HepG2 (cell line): ENCODE measurements at regions not wholly inside any gene's neighbourhood (a gene's known extent, or its start where the extent isn't known, plus 50 kb on each side); places are given as distances from the start of the nearest gene placed in this dataset.

Experiments used
- ATAC-seq: fragments of 200-7000 bp; cut with Tn5 transposase; 3 replicates; pipeline ENCODE4 v1.9.1; 2020; ENCODE audit warnings: mild to moderate bottlenecking, moderate library complexity
- BruUV-seq: library from RNA; stranded (reverse); fragments of 400-500 nt; replicated peaks from 2 replicates; lab custom pipeline; 2021; lab: Mats Ljungman, UMichigan
- CTCF ChIA-PET: fragments of 300-600 bp; formaldehyde crosslinking; extraction: SDS; loops from one replicate; lab custom pipeline; 2021; ENCODE audit warnings: low total read pairs, inconsistent platforms, low intra/inter-chr PET ratio; lab: Yijun Ruan, JAX
- POLR2A ChIA-PET: fragments of 350-600 bp; sonication (Branson Sonifier 250); formaldehyde crosslinking; loops from one replicate; lab custom pipeline; 2020; ENCODE audit warnings: antibody characterized with exemption, inconsistent platforms; lab: Yijun Ruan, JAX
- DNase-seq: peaks from one replicate; pipeline ENCODE4 v3.0.0-alpha.2; 2015; ENCODE audit warnings: low spot score
- FAIRE-seq: peaks from 3 replicates; lab custom pipeline; 2011; peaks lifted over from hg19 to GRCh38; lab: Jason Lieb, UNC
- H2AFZ ChIP-seq: one replicate; pipeline ENCODE4 v1.6.1; 2011; ENCODE audit warnings: low read length, inconsistent platforms
- H3K27ac ChIP-seq: fragments of 300-600 bp; 3 replicates; pipeline ENCODE4 v1.8.0; 2011; ENCODE audit warnings: mixed run types, mild to moderate bottlenecking, mixed read lengths, low read length, inconsistent platforms; ENCODE audit not compliant: insufficient read depth; ENCODE audit errors: extremely low read length
- H3K27me3 ChIP-seq, 2 experiments: fragments of 200-600 bp in 1 of 2; 2 replicates in 1 of 2; 3 replicates in 1 of 2; pipeline versions ENCODE4 v1.6.0 to v1.8.0; 2011; ENCODE audit warnings: low read length in 2 of 2, mild to moderate bottlenecking in 2 of 2, moderate library complexity in 2 of 2, inconsistent platforms in 1 of 2; ENCODE audit not compliant: insufficient read depth in 2 of 2, control insufficient read depth in 1 of 2
- H3K36me3 ChIP-seq, 2 experiments: fragments of 200-600 bp in 1 of 2; replicated peaks in 1 of 2; 2 replicates in 1 of 2; 3 replicates in 1 of 2; pipeline versions ENCODE4 v1.5.1 to v1.8.0; 2011; ENCODE audit warnings: low read length in 2 of 2, inconsistent platforms in 1 of 2; ENCODE audit not compliant: insufficient read depth in 2 of 2, control insufficient read depth in 1 of 2
- H3K4me1 ChIP-seq: 2 replicates; pipeline ENCODE4 v1.5.1; 2012; ENCODE audit warnings: low read length, inconsistent platforms; ENCODE audit not compliant: insufficient read depth
- H3K4me2 ChIP-seq: 2 replicates; pipeline ENCODE4 v1.6.0; 2011; ENCODE audit warnings: low read depth, low read length, inconsistent platforms
- H3K4me3 ChIP-seq, 3 experiments: fragments of 200-600 bp in 1 of 3; sonication (generic), shearing (Covaris generic) in 1 of 3; replicated peaks in 1 of 3; 2 replicates each; pipeline ENCODE4 v1.5.1; 2011 to 2016; ENCODE audit warnings: low read length in 3 of 3, inconsistent platforms in 2 of 3, low read depth in 2 of 3, mild to moderate bottlenecking in 2 of 3, control low read depth in 1 of 3, mixed read lengths in 1 of 3; ENCODE audit not compliant: insufficient read depth in 1 of 3
- H3K79me2 ChIP-seq: one replicate; pipeline ENCODE4 v1.6.1; 2011; ENCODE audit warnings: low read length, inconsistent platforms; ENCODE audit not compliant: insufficient read depth
- H3K9ac ChIP-seq: 2 replicates; pipeline ENCODE4 v1.6.0; 2011; ENCODE audit warnings: mild to moderate bottlenecking, low read depth, low read length, inconsistent platforms; ENCODE audit not compliant: insufficient read depth
- H3K9me3 ChIP-seq: 2 replicates; pipeline ENCODE4 v1.5.1; 2012; ENCODE audit warnings: mild to moderate bottlenecking, low read length
- H4K20me1 ChIP-seq: 2 replicates; pipeline ENCODE4 v1.6.0; 2011; ENCODE audit warnings: inconsistent platforms, mild to moderate bottlenecking, low read length, moderate library complexity; ENCODE audit not compliant: insufficient read depth
- ARNTL ChIP-seq: sonication (generic); formaldehyde crosslinking; IDR thresholded peaks from 2 replicates; pipeline ENCODE4 v1.4.0; 2020; ENCODE audit warnings: mild to moderate bottlenecking, missing genetic modification reagents
- CCDC6 ChIP-seq: sonication (generic); formaldehyde crosslinking; IDR thresholded peaks from 2 replicates; pipeline ENCODE4 v1.8.1; 2022; ENCODE audit warnings: mild to moderate bottlenecking, missing genetic modification reagents, moderate library complexity
- FOXA3 ChIP-seq: IDR thresholded peaks from 2 replicates; pipeline ENCODE4 v1.6.1; 2016; ENCODE audit warnings: missing genetic modification reagents, missing compliant biosample characterization
- HMG20A ChIP-seq: IDR thresholded peaks from 2 replicates; pipeline ENCODE4 v1.6.1; 2016; ENCODE audit warnings: borderline replicate concordance
- REXO4 ChIP-seq: sonication (generic); formaldehyde crosslinking; IDR thresholded peaks from 2 replicates; pipeline ENCODE4 v1.8.0; 2022; ENCODE audit warnings: missing genetic modification reagents, mild to moderate bottlenecking, borderline replicate concordance
- TBX2 ChIP-seq: sonication (generic); formaldehyde crosslinking; IDR thresholded peaks from 2 replicates; pipeline ENCODE4 v1.5.0; 2020; ENCODE audit warnings: missing genetic modification reagents, mild to moderate bottlenecking, borderline replicate concordance
- ZBTB21 ChIP-seq: sonication (generic); formaldehyde crosslinking; IDR thresholded peaks from 2 replicates; pipeline ENCODE4 v1.4.0; 2020; ENCODE audit warnings: missing genetic modification reagents
- ZNF17 ChIP-seq: sonication (generic); formaldehyde crosslinking; IDR thresholded peaks from 2 replicates; pipeline ENCODE4 v1.5.0; 2020; ENCODE audit warnings: mild to moderate bottlenecking, missing genetic modification reagents
- ZNF678 ChIP-seq: sonication (generic); formaldehyde crosslinking; IDR thresholded peaks from 2 replicates; pipeline ENCODE4 v1.4.0; 2020; ENCODE audit warnings: mild to moderate bottlenecking, missing genetic modification reagents
- ZNF790 ChIP-seq: sonication (generic); formaldehyde crosslinking; IDR thresholded peaks from 2 replicates; pipeline ENCODE4 v1.8.0; 2022; ENCODE audit warnings: missing genetic modification reagents, mild to moderate bottlenecking, borderline replicate concordance
- WGBS: methylation state at CpG from one replicate; pipeline ENCODE4 v1.1.6; 2017; ENCODE audit warnings: low lambda C conversion rate; 5-methylcytosine and 5-hydroxymethylcytosine counted together
- in situ Hi-C: cut with HindIII; loops from 2 replicates; pipeline ENCODE4 v1.10.0; 2017; ENCODE audit warnings: low pct_unique_long_range_greater_than_20kb; ENCODE audit not compliant: extremely low pct_ligation_motif_present
- intact Hi-C: fragments of 100-400 bp; cut with micrococcal nuclease; formaldehyde crosslinking; loops from one replicate; pipeline ENCODE4 v1.10.0; 2022; ENCODE audit not compliant: unreplicated experiment
- TF ChIP-seq, protein P1 (sequence below): sonication (generic); formaldehyde crosslinking; IDR thresholded peaks from 2 replicates; pipeline ENCODE4 v1.5.1; 2020; ENCODE audit warnings: missing genetic modification reagents, mild to moderate bottlenecking, borderline replicate concordance
- TF ChIP-seq, protein P2 (sequence below): sonication (generic); formaldehyde crosslinking; conservative IDR thresholded peaks from 2 replicates; pipeline ENCODE4 v1.5.0; 2020; ENCODE audit warnings: missing genetic modification reagents
- TF ChIP-seq, protein P3 (sequence below): sonication (generic); formaldehyde crosslinking; IDR thresholded peaks from 2 replicates; pipeline ENCODE4 v1.5.1; 2020; ENCODE audit warnings: missing genetic modification reagents, mild to moderate bottlenecking, borderline replicate concordance
- TF ChIP-seq, protein P4 (sequence below): sonication (generic); formaldehyde crosslinking; IDR thresholded peaks from 2 replicates; pipeline ENCODE4 v1.5.0; 2020; ENCODE audit warnings: mild to moderate bottlenecking, missing genetic modification reagents
- TF ChIP-seq, protein P5 (sequence below): IDR thresholded peaks from 2 replicates; pipeline ENCODE4 v1.6.1; 2016; ENCODE audit warnings: mild to moderate bottlenecking, missing biosample characterization, missing genetic modification reagents

DNA sequence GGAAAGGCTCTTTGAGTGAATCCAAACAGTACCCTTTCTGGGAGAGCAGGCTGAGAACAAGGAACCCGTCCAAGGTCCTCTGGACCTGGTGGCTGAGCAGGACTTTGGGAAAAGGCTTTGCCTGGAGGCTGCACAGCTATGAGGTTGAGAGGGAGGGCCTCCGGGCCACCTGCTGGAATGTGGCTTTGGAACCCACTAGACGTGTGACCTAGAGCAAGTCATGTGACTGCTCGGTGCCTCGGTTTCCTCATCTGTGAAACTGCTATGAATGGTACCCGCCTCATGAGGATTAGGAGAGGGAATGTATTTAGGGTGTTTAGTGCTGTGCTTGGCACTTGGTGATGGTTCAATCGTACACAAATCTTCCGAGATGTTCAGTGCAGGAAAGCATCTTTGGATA is 50.4 kb downstream of the HAPSTR1 start:
- no peak overlapping the region for H3K27ac ChIP-seq
- no peak for TF ChIP-seq TBX2
- TF ChIP-seq ZNF17: no peak
- TF ChIP-seq, protein P1, sequence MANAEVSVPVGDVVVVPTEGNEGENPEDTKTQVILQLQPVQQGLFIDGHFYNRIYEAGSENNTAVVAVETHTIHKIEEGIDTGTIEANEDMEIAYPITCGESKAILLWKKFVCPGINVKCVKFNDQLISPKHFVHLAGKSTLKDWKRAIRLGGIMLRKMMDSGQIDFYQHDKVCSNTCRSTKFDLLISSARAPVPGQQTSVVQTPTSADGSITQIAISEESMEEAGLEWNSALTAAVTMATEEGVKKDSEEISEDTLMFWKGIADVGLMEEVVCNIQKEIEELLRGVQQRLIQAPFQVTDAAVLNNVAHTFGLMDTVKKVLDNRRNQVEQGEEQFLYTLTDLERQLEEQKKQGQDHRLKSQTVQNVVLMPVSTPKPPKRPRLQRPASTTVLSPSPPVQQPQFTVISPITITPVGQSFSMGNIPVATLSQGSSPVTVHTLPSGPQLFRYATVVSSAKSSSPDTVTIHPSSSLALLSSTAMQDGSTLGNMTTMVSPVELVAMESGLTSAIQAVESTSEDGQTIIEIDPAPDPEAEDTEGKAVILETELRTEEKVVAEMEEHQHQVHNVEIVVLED: no peak
- TF ChIP-seq, protein P2, sequence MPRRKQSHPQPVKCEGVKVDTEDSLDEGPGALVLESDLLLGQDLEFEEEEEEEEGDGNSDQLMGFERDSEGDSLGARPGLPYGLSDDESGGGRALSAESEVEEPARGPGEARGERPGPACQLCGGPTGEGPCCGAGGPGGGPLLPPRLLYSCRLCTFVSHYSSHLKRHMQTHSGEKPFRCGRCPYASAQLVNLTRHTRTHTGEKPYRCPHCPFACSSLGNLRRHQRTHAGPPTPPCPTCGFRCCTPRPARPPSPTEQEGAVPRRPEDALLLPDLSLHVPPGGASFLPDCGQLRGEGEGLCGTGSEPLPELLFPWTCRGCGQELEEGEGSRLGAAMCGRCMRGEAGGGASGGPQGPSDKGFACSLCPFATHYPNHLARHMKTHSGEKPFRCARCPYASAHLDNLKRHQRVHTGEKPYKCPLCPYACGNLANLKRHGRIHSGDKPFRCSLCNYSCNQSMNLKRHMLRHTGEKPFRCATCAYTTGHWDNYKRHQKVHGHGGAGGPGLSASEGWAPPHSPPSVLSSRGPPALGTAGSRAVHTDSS (CRISPR knock-in tag): no peak
- TF ChIP-seq, protein P3, sequence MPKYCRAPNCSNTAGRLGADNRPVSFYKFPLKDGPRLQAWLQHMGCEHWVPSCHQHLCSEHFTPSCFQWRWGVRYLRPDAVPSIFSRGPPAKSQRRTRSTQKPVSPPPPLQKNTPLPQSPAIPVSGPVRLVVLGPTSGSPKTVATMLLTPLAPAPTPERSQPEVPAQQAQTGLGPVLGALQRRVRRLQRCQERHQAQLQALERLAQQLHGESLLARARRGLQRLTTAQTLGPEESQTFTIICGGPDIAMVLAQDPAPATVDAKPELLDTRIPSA: no peak
- TF ChIP-seq CCDC6 (CRISPR knock-in tag): no peak
- TF ChIP-seq ARNTL (CRISPR knock-in tag): no peak
- no peak for TF ChIP-seq HMG20A (CRISPR knock-in tag)
- TF ChIP-seq ZBTB21 (CRISPR knock-in tag): no peak
- TF ChIP-seq, protein P4, sequence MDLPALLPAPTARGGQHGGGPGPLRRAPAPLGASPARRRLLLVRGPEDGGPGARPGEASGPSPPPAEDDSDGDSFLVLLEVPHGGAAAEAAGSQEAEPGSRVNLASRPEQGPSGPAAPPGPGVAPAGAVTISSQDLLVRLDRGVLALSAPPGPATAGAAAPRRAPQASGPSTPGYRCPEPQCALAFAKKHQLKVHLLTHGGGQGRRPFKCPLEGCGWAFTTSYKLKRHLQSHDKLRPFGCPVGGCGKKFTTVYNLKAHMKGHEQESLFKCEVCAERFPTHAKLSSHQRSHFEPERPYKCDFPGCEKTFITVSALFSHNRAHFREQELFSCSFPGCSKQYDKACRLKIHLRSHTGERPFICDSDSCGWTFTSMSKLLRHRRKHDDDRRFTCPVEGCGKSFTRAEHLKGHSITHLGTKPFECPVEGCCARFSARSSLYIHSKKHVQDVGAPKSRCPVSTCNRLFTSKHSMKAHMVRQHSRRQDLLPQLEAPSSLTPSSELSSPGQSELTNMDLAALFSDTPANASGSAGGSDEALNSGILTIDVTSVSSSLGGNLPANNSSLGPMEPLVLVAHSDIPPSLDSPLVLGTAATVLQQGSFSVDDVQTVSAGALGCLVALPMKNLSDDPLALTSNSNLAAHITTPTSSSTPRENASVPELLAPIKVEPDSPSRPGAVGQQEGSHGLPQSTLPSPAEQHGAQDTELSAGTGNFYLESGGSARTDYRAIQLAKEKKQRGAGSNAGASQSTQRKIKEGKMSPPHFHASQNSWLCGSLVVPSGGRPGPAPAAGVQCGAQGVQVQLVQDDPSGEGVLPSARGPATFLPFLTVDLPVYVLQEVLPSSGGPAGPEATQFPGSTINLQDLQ: no peak
- no peak for TF ChIP-seq ZNF790 (CRISPR knock-in tag)
- no peak for TF ChIP-seq REXO4 (CRISPR knock-in tag)
- TF ChIP-seq, protein P5, sequence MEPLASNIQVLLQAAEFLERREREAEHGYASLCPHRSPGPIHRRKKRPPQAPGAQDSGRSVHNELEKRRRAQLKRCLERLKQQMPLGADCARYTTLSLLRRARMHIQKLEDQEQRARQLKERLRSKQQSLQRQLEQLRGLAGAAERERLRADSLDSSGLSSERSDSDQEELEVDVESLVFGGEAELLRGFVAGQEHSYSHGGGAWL: no peak
- TF ChIP-seq FOXA3 (CRISPR knock-in tag): no peak
- TF ChIP-seq ZNF678: no peak
- H4K20me1 ChIP-seq: no peaks in the 10 kb centered on the region
- H3K4me1 ChIP-seq: peaks cover 12% of the 10 kb centered on the region
- no peak overlapping the region for H3K4me2 ChIP-seq
- H3K9me3 ChIP-seq: no peaks in the 10 kb centered on the region
- FAIRE-seq (no peak), DNase-seq (no peak), ATAC-seq (no peak)
- ChIA-PET CTCF (no interaction called here), POLR2A (no interaction called here)
- WGBS: 33% methylated on average over 8 of the region's 8 CpGs
- H2AFZ ChIP-seq: no peak overlapping the region
- in situ Hi-C loops: no loop called here
- H3K27me3 ChIP-seq: peaks cover 7 to 27% of the 10 kb centered on the region in 2 experiments; a peak in 4 of 5 replicates
- intact Hi-C loops: no loop called here
- no peak overlapping the region for H3K9ac ChIP-seq
- no peak overlapping the region for H3K4me3 ChIP-seq
- no TSS peak for BruUV-seq
- no peaks in the 10 kb centered on the region for H3K36me3 ChIP-seq
- H3K79me2 ChIP-seq: no peaks in the 10 kb centered on the region
